ENCODE measurements at regions not wholly inside any gene's neighbourhood (a gene's known extent, or its start where the extent isn't known, plus 50 kb on each side); places are given as distances from the start of the nearest gene placed in this dataset.
"Not testable (repeated sequence)": the region's sequence is repeated elsewhere in the genome, so short reads cannot be mapped to it uniquely, and the experiment has no call there.

GRCh38 chr7:63748571-63749302 is 249.9 kb upstream of the ZNF722 start:
- ATAC-seq, result not testable (repeated sequence)

- ATAC-seq, result not testable (repeated sequence)
Measured at GRCh38 chr7:63752446-63752845, 246.2 kb upstream of the ZNF722 start.

- not testable (repeated sequence) for ATAC-seq
Measured at GRCh38 chr7:63753160-63753559, 245.5 kb upstream of the ZNF722 start.

GRCh38 chr7:63760202-63760601 is 238.4 kb upstream of the ZNF722 start:
- not testable (repeated sequence) for ATAC-seq

- not testable (repeated sequence) for ATAC-seq
Measured at GRCh38 chr7:63765541-63765940, 233.1 kb upstream of the ZNF722 start.

GRCh38 chr7:63766197-63766596 is 232.5 kb upstream of the ZNF722 start:
- ATAC-seq, result not testable (repeated sequence)

- ATAC-seq, result not testable (repeated sequence)
Measured at GRCh38 chr7:63770162-63770561, 228.5 kb upstream of the ZNF722 start.

- not testable (repeated sequence) for ATAC-seq
Measured at GRCh38 chr7:63771389-63772085, 227.1 kb upstream of the ZNF722 start.

- ATAC-seq, result peak in 1 of 2 donors; percentile 21
Measured at GRCh38 chr7:63789378-63790176, 209.1 kb upstream of the ZNF722 start.

GRCh38 chr7:63790177-63790763 is 208.4 kb upstream of the ZNF722 start:
- ATAC-seq, result not testable (repeated sequence)
